Transverse colon (tissue), 3 donors: ENCODE measurements at regions not wholly inside any gene's neighbourhood (a gene's known extent, or its start where the extent isn't known, plus 50 kb on each side); places are given as distances from the start of the nearest gene placed in this dataset.

Experiments
- CTCF ChIP-seq, 5 experiments: fragments of 200-600 bp in 3 of 5; fragments of 450-650 bp in 2 of 5; sonication (generic) in 3 of 5; IDR thresholded peaks; 1 replicate in 2 of 5; 2 replicates in 3 of 5; pipeline ENCODE4 v1.5.1; 2016 to 2017; ENCODE audit warnings: antibody characterized with exemption in 5 of 5, inconsistent platforms in 3 of 5, mild to moderate bottlenecking in 2 of 5, moderate library complexity in 1 of 5
- EP300 ChIP-seq: sonication (generic); formaldehyde crosslinking; IDR thresholded peaks from one replicate; pipeline ENCODE4 v1.6.1; 2017; ENCODE audit warnings: antibody characterized with exemption, low read depth

GRCh38 chr4:83851261-83852084, 315.6 kb downstream of the GPAT3 start:
- TF ChIP-seq CTCF (IDR thresholded peaks at IDR 0.05) (no peak), EP300 (no peak)
